Spinal cord (tissue), 9 donors: ENCODE measurements at regions not wholly inside any gene's neighbourhood (a gene's known extent, or its start where the extent isn't known, plus 50 kb on each side); places are given as distances from the start of the nearest gene placed in this dataset.

ENCODE experiments used
- DNase-seq, 6 donors: peaks; one replicate each; pipeline versions ENCODE4 v3.0.0 to v3.0.0-alpha.2; 2013 to 2015; ENCODE audit warnings: low spot score in 6 of 6, low read depth in 4 of 6
- H3K27ac ChIP-seq: one replicate; pipeline ENCODE4 v1.5.1; 2013; ENCODE audit warnings: low read depth, low read length, control low read depth
- H3K27me3 ChIP-seq: one replicate; pipeline ENCODE4 v1.6.1; 2013; ENCODE audit warnings: low read length; ENCODE audit not compliant: control insufficient read depth, insufficient read depth
- H3K36me3 ChIP-seq: one replicate; pipeline ENCODE4 v1.6.1; 2013; ENCODE audit warnings: low read length; ENCODE audit not compliant: control insufficient read depth, insufficient read depth
- H3K4me1 ChIP-seq: one replicate; pipeline ENCODE4 v1.6.1; 2013; ENCODE audit warnings: low read length; ENCODE audit not compliant: control insufficient read depth, insufficient read depth
- H3K4me3 ChIP-seq: one replicate; pipeline ENCODE4 v1.5.1; 2013; ENCODE audit warnings: low read depth, low read length, control low read depth
- H3K9me3 ChIP-seq: one replicate; pipeline ENCODE4 v1.6.1; 2013; ENCODE audit warnings: low read length; ENCODE audit not compliant: control insufficient read depth, insufficient read depth
- WGBS: methylation state at CpG from one replicate; pipeline ENCODE4 v1.1.5; 2013; ENCODE audit warnings: missing lambda C conversion rate; ENCODE audit not compliant: insufficient coverage; 5-methylcytosine and 5-hydroxymethylcytosine counted together
- donor health status: healthy.

DNA sequence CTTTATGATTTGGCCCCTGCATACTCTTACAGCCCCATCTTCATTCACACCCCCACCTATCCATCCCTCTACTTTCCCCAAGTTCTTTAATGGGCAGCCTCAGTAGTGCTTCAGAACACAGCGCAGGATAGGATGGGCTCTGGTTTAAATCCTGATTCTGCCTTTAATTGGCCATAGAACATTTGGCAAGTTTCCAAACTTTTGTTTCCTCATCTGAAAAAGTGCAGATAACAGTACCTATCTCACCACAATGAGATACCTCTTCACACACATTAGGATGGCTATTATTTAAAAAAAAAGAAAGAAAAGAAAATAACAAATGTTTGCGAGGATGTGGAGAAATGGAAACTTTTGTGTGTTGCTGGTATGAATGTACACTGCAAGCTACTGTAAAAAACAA lies 142.5 kb upstream of the VANGL1 start:
- 100% methylated on average over 1 of the region's 2 CpGs for WGBS
- H3K27me3 ChIP-seq: no peaks in the 10 kb centered on the region
- DNase-seq: no peak
- no peak overlapping the region for H3K4me3 ChIP-seq
- H3K36me3 ChIP-seq: no peaks in the 10 kb centered on the region
- H3K9me3 ChIP-seq: peaks cover 2% of the 10 kb centered on the region
- no peaks in the 10 kb centered on the region for H3K4me1 ChIP-seq
- no peak overlapping the region for H3K27ac ChIP-seq

GRCh38 chr1:115496904-115497527 lies 144.8 kb upstream of the VANGL1 start:
- no peak overlapping the region for H3K27ac ChIP-seq
- no peak overlapping the region for H3K4me3 ChIP-seq
- no peaks in the 10 kb centered on the region for H3K36me3 ChIP-seq
- no peak for DNase-seq
- no peaks in the 10 kb centered on the region for H3K9me3 ChIP-seq
- peaks cover 4% of the 10 kb centered on the region for H3K4me1 ChIP-seq
- no peaks in the 10 kb centered on the region for H3K27me3 ChIP-seq
- 39% methylated on average over 2 of the region's 4 CpGs for WGBS

GRCh38 chr1:115495625-115496024 lies 146.1 kb upstream of the VANGL1 start:
- DNase-seq: no peak

GRCh38 chr1:115495111-115495510 lies 146.7 kb upstream of the VANGL1 start:
- 100% methylated on average over 3 of the region's 3 CpGs for WGBS
- Histone ChIP-seq H3K9me3 (no peaks in the 10 kb centered on the region), H3K36me3 (no peaks in the 10 kb centered on the region), H3K27me3 (no peaks in the 10 kb centered on the region), H3K27ac (no peak overlapping the region), H3K4me1 (peaks cover 4% of the 10 kb centered on the region), H3K4me3 (no peak overlapping the region)
- DNase-seq: no peak

More at GRCh38 chr1:115495625-115496024, 146.1 kb upstream of the VANGL1 start:
- Histone ChIP-seq H3K27me3 (no peaks in the 10 kb centered on the region), H3K4me1 (peaks cover 4% of the 10 kb centered on the region), H3K4me3 (no peak overlapping the region), H3K9me3 (no peaks in the 10 kb centered on the region), H3K27ac (no peak overlapping the region), H3K36me3 (no peaks in the 10 kb centered on the region)
- 66% methylated on average over 4 of the region's 6 CpGs for WGBS

DNA sequence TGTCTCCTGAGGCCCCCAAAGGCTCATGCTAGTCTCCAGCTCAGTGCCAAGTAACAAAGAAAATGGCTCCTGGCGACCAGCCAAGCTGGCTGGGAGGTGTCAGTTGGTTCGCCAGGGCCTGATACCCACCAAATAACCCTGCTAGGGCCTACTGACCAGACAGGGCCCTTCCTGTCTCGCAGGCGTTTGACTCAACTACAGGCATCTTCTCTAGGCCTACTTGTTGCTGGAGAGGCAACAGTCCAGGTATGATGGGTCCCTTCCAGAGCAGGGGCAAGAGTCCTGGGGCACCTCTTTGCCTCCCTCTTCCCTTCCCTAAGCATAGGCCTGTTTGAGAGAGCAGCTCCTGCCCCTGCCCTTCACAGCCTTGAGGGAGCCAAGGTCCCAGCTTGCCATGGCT lies 147.9 kb upstream of the VANGL1 start:
- H3K27ac ChIP-seq: no peak overlapping the region
- H3K27me3 ChIP-seq: no peaks in the 10 kb centered on the region
- no peaks in the 10 kb centered on the region for H3K36me3 ChIP-seq
- peaks cover 4% of the 10 kb centered on the region for H3K4me1 ChIP-seq
- no peak for DNase-seq
- WGBS: 71% methylated on average over 4 of the region's 4 CpGs
- H3K4me3 ChIP-seq: no peak overlapping the region
- H3K9me3 ChIP-seq: no peaks in the 10 kb centered on the region

DNA sequence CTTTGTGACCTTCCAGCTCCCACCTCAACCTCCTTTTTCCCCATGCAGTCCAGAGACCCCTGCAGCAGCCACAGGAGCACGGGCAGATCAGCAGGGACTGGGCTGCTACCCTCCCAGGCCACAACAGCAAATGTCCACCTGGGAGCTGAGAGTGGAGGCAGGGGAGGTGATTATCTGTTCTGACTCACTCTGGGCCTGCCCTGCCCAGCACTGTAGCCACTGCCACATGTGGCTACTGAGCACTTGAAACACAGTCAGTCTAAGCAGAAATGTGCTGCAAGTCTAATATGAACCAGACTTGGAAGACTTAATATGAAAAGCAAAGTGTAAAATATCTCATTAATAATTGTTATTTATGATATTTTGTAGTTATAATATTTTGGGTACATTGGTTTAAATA lies 148.9 kb upstream of the VANGL1 start:
- Histone ChIP-seq H3K4me3 (no peak overlapping the region), H3K9me3 (no peaks in the 10 kb centered on the region), H3K4me1 (peaks cover 4% of the 10 kb centered on the region), H3K27me3 (no peaks in the 10 kb centered on the region), H3K27ac (no peak overlapping the region), H3K36me3 (no peaks in the 10 kb centered on the region)
- no peak for DNase-seq
- no CpG with 5 or more reads among the region's 1 CpG for WGBS

DNA sequence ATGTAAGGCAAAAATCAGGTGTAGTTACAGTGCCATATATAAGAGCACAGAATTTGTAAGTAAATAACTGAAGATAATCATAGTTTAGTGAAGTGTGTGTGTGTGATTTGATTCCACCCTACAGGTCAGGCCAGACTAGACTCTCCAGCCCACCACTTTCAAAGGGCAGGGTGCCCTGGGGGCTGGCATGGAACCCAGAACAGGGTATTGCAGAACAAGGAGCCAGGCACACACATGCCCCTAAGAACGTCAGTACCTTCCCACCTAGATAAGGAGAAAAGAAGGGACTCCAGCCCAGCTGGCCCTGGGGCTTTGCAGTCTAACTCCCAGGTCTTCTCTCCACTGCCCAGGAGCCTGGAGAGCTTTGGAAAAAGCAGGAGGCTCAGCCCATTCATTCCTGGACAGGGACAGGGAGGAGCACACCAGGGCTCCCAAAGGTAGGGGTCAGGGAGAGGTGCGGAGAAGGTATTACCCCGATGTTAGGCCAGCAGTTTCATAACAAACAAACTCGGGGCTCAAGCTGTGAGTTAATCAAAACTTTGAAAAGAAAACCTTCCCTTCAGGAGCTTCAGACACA lies 149.7 kb upstream of the VANGL1 start:
- H3K4me1 ChIP-seq: peaks cover 4% of the 10 kb centered on the region
- no peak for DNase-seq
- WGBS: 53% methylated on average over 2 of the region's 4 CpGs
- no peaks in the 10 kb centered on the region for H3K36me3 ChIP-seq
- H3K4me3 ChIP-seq: no peak overlapping the region
- no peaks in the 10 kb centered on the region for H3K27me3 ChIP-seq
- H3K27ac ChIP-seq: no peak overlapping the region
- no peaks in the 10 kb centered on the region for H3K9me3 ChIP-seq

DNA sequence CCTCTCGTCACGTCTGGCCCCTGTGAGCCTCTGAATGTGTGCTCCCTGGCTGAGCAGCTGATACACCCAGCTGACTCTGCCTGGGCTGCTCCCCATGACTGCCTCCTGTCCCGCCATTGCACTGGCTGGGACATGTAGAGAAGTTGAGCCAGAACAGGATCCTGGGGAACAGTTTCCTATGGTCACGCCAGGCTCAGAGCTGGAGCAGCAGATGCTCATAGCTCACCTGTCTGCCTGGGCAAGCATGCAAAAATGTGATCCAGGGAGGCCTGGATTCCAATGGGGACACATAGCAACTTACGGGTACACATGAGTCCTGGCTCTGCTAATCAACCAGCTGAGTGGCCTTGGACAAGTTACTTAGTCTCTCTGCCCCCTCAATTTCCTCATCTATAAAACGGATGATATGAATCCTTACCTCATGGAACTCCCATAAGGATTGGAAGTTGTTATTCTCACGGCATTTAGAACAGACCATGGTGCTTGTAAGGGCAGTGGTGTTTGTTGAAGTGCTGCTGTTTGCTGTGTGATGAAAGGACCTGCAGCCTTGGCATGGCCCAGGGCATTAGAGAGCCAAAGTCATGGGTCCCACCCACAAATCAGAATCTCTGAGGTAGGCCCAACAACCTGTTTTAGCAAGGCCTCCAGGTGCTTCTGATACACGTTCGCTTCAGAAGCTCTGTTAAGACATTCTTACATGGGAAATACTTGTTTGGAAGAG lies 150.3 kb upstream of the VANGL1 start:
- 81% methylated on average over 6 of the region's 9 CpGs for WGBS
- H3K4me3 ChIP-seq: no peak overlapping the region
- no peaks in the 10 kb centered on the region for H3K36me3 ChIP-seq
- H3K4me1 ChIP-seq: peaks cover 4% of the 10 kb centered on the region
- no peak for DNase-seq
- H3K27me3 ChIP-seq: no peaks in the 10 kb centered on the region
- no peak overlapping the region for H3K27ac ChIP-seq
- no peaks in the 10 kb centered on the region for H3K9me3 ChIP-seq

DNA sequence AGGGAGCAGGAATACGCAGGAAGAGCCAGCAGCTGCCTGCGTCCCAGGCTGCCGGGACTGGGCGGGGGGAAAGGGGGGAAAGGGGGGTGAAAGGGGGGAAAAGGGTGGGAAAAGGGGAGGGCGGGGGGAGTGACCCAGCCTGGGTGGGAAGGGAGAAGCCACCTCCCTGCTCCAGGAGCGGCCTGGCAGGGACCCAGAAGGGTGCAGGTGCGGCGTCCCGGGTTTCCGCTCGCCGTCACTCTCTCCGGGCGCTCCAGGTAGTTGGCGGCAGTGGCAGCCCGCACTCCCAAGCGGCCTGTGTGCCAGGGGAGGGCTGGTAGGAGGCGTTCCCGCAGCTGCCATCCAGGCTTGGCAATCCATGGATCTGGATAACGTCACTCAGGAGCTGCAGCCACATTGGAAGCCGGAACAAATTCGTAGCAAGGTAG lies 141.0 kb upstream of the NGF start:
- Histone ChIP-seq H3K27me3 (no peaks in the 10 kb centered on the region), H3K36me3 (no peaks in the 10 kb centered on the region), H3K27ac (no peak overlapping the region), H3K9me3 (no peaks in the 10 kb centered on the region), H3K4me1 (peaks cover 7% of the 10 kb centered on the region), H3K4me3 (no peak overlapping the region)
- DNase-seq: peak in 2 of 6 donors; percentile 59 to 73
- 17% methylated on average over 18 of the region's 22 CpGs for WGBS

DNA sequence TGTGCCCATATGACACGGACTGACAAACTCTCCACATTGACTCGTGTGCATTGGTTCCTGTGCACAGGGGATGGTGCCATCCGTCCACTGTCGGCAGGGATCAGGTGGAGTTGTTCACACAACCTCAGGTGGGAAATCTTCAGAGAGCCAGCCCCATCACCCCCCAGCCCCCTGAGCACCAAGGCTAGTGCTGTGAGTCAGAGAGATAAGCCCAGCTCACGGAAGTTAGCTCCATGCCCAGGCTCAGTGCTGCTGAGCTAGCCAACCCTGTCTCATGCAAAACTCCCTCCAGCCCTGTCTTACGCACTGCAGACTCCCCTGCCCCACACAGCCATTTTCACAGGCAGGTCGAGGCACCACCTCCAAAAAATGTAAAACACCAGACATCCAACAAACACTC lies 139.0 kb upstream of the NGF start:
- Histone ChIP-seq H3K9me3 (no peaks in the 10 kb centered on the region), H3K4me3 (no peak overlapping the region), H3K27ac (no peak overlapping the region), H3K4me1 (peaks cover 7% of the 10 kb centered on the region), H3K36me3 (no peaks in the 10 kb centered on the region), H3K27me3 (no peaks in the 10 kb centered on the region)
- WGBS: 94% methylated on average over 5 of the region's 7 CpGs
- DNase-seq: no peak
